A673 (cell line): ENCODE measurements at regions not wholly inside any gene's neighbourhood (a gene's known extent, or its start where the extent isn't known, plus 50 kb on each side); places are given as distances from the start of the nearest gene placed in this dataset.

Source experiments
- EZH2 ChIP-seq: fragments of 200-600 bp; sonication (generic); IDR thresholded peaks from 2 replicates; pipeline ENCODE4 v1.6.1; 2017; ENCODE audit warnings: borderline replicate concordance, low read depth, mild to moderate bottlenecking, mixed read lengths, antibody characterized with exemption, low read length; ENCODE audit not compliant: poor library complexity, severe bottlenecking
- TF ChIP-seq, protein P1 (sequence below): fragments of 300-800, 200-600 bp; sonication (generic); conservative IDR thresholded peaks from 2 replicates; pipeline ENCODE4 v1.5.1; 2017; ENCODE audit warnings: low read depth, mild to moderate bottlenecking, antibody characterized with exemption, low read length, moderate library complexity, mixed read lengths

DNA sequence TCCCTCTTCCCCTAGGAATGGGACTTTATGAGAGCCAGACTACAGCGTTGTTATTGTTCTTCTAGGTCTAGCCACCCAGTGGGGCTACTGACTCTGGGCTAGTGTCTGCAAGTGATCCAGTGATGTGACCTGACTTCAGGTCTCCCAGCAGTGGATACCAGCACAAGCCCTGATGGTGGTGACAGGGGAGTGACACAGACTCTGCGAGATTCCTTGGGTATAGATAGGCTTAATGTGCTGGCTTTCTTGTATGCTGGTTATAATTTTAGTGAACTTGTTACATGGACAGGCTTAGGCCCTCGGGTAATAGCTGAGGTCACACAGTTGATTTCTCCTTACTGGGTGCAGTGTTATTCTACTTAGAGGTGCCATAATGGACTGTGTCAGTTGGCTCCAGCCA, 106.9 kb downstream of the TBC1D30 start:
- TF ChIP-seq, protein P1, sequence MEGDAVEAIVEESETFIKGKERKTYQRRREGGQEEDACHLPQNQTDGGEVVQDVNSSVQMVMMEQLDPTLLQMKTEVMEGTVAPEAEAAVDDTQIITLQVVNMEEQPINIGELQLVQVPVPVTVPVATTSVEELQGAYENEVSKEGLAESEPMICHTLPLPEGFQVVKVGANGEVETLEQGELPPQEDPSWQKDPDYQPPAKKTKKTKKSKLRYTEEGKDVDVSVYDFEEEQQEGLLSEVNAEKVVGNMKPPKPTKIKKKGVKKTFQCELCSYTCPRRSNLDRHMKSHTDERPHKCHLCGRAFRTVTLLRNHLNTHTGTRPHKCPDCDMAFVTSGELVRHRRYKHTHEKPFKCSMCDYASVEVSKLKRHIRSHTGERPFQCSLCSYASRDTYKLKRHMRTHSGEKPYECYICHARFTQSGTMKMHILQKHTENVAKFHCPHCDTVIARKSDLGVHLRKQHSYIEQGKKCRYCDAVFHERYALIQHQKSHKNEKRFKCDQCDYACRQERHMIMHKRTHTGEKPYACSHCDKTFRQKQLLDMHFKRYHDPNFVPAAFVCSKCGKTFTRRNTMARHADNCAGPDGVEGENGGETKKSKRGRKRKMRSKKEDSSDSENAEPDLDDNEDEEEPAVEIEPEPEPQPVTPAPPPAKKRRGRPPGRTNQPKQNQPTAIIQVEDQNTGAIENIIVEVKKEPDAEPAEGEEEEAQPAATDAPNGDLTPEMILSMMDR, result no peak
- TF ChIP-seq EZH2, result no peak
